ENCODE measurements at regions not wholly inside any gene's neighbourhood (a gene's known extent, or its start where the extent isn't known, plus 50 kb on each side); places are given as distances from the start of the nearest gene placed in this dataset.
A peak's percentile ranks its signal among the peaks of the same experiment; 100 is the strongest.

- H3K4me3 ChIP-seq (ENCODE audit: low read depth in 2 of 2, low read length in 1 of 2) = no peak overlapping the region
- peaks cover 7% of the 10 kb centered on the region for H3F3A ChIP-seq (replicated peaks; ENCODE audit: insufficient read depth)
- H3K9ac ChIP-seq = no peak overlapping the region
- TF ChIP-seq RCOR1 (IDR thresholded peaks at IDR 0.05; ENCODE audit: low read length) (no peak), RFX5 (IDR thresholded peaks at IDR 0.05; ENCODE audit: low read length) (no peak), MEF2A (IDR thresholded peaks at IDR 0.05; ENCODE audit: borderline replicate concordance, low read depth) (no peak), JUND (IDR thresholded peaks at IDR 0.05) (no peak)
- DNase-seq = no peak
- CTCF ChIA-PET = interaction anchor here (1.4 kb wide), 1 partner anchor 12 kb away, joined by 3 read pairs; no protein-coding TSS in a partner anchor
- no peaks in the 10 kb centered on the region for H3K9me3 ChIP-seq
- no peak overlapping the region for H2AFZ ChIP-seq (ENCODE audit: low read depth)
- no peaks in the 10 kb centered on the region for H3K9me2 ChIP-seq
- no peaks in the 10 kb centered on the region for H4K20me1 ChIP-seq (ENCODE audit: insufficient read depth)
- no peak overlapping the region for H3K27ac ChIP-seq (ENCODE audit: low read depth in 2 of 2, low read length in 1 of 2)
- 59% methylated on average over 2 of the region's 2 CpGs for WGBS (ENCODE audit: low lambda C conversion rate)
- no peaks in the 10 kb centered on the region for H3K27me3 ChIP-seq (ENCODE audit: insufficient read depth)
- H3K79me2 ChIP-seq (ENCODE audit: insufficient read depth) = no peaks in the 10 kb centered on the region
- POLR2A ChIA-PET = no interaction called here
- H3K4me1 ChIP-seq (ENCODE audit: control insufficient read depth in 1 of 2, insufficient read depth in 2 of 2, low read depth in 1 of 2, low read length in 1 of 2) = no peaks in the 10 kb centered on the region
- no peak overlapping the region for H3K4me2 ChIP-seq
- H3K36me3 ChIP-seq (replicated peaks in 1 of 2; ENCODE audit: control insufficient read depth in 1 of 2, insufficient read depth in 2 of 2, low read length in 1 of 2) = no peaks in the 10 kb centered on the region
Observed at GRCh38 chr13:74219566-74219965, 85.4 kb upstream of the KLF12 start.

GRCh38 chr13:74218291-74218690, 84.1 kb upstream of the KLF12 start:
- H2AFZ ChIP-seq (ENCODE audit: low read depth) = peak overlapping the region; percentile 17; the same call in 1 of the 2 replicates
- H3K79me2 ChIP-seq (ENCODE audit: insufficient read depth) = no peaks in the 10 kb centered on the region
- H3K27ac ChIP-seq (ENCODE audit: low read depth in 2 of 2, low read length in 1 of 2) = no peak overlapping the region; a peak in 1 of 4 replicates
- H3K4me2 ChIP-seq = no peak overlapping the region
- H3F3A ChIP-seq (replicated peaks; ENCODE audit: insufficient read depth) = peaks cover 7% of the 10 kb centered on the region
- no peaks in the 10 kb centered on the region for H3K4me1 ChIP-seq (ENCODE audit: control insufficient read depth in 1 of 2, insufficient read depth in 2 of 2, low read depth in 1 of 2, low read length in 1 of 2)
- H3K9me3 ChIP-seq = no peaks in the 10 kb centered on the region
- no peaks in the 10 kb centered on the region for H4K20me1 ChIP-seq (ENCODE audit: insufficient read depth)
- 90% methylated on average over 7 of the region's 7 CpGs for WGBS (ENCODE audit: low lambda C conversion rate)
- POLR2A ChIA-PET = no interaction called here
- H3K4me3 ChIP-seq (ENCODE audit: low read depth in 2 of 2, low read length in 1 of 2) = no peak overlapping the region
- H3K9me2 ChIP-seq = no peaks in the 10 kb centered on the region
- DNase-seq = no peak
- no peaks in the 10 kb centered on the region for H3K36me3 ChIP-seq (replicated peaks in 1 of 2; ENCODE audit: control insufficient read depth in 1 of 2, insufficient read depth in 2 of 2, low read length in 1 of 2)
- H3K9ac ChIP-seq = no peak overlapping the region
- TF ChIP-seq FOSL2 (IDR thresholded peaks at IDR 0.05; ENCODE audit: borderline replicate concordance, low read depth) (no peak), FOXJ3 (CRISPR knock-in tag; IDR thresholded peaks at IDR 0.05) (no peak), ELF1 (IDR thresholded peaks at IDR 0.05) (no peak), NRF1 (IDR thresholded peaks at IDR 0.05; ENCODE audit: low read depth, low read length) (no peak), NFIC (IDR thresholded peaks at IDR 0.05; ENCODE audit: borderline replicate concordance) (no peak), RFX5 (IDR thresholded peaks at IDR 0.05; ENCODE audit: low read length) (no peak), MXI1 (IDR thresholded peaks at IDR 0.05; ENCODE audit: low read depth, low read length) (no peak), EZH2phosphoT487 (IDR thresholded peaks at IDR 0.05; ENCODE audit: borderline replicate concordance, low read depth) (no peak), PBX3 (IDR thresholded peaks at IDR 0.05) (no peak), YY1 (IDR thresholded peaks at IDR 0.05; ENCODE audit: low read depth) (no peak), GATA2 (CRISPR knock-in tag; IDR thresholded peaks at IDR 0.05) (no peak), EP300 (IDR thresholded peaks at IDR 0.05; ENCODE audit: borderline replicate concordance in 1 of 2, low read depth in 1 of 2, low read length in 1 of 2) (no peak)
- CTCF ChIA-PET = no interaction called here
- H3K27me3 ChIP-seq (ENCODE audit: insufficient read depth) = no peaks in the 10 kb centered on the region
